K562 (cell line): ENCODE measurements at regions not wholly inside any gene's neighbourhood (a gene's known extent, or its start where the extent isn't known, plus 50 kb on each side); places are given as distances from the start of the nearest gene placed in this dataset.

Experiments used
- ATAC-seq: fragments of 200-7000 bp; cut with Tn5 transposase; 3 replicates; pipeline ENCODE4 v1.9.1; 2020; ENCODE audit warnings: moderate library complexity
- BruUV-seq: library from RNA; stranded (reverse); fragments of 400-500 nt; replicated peaks from 2 replicates; lab custom pipeline; 2021; lab: Mats Ljungman, UMichigan
- CTCF ChIA-PET: fragments of 300-600 bp; formaldehyde crosslinking; extraction: SDS; loops from one replicate; lab custom pipeline; 2021; ENCODE audit warnings: low intra/inter-chr PET ratio; lab: Yijun Ruan, JAX
- POLR2A ChIA-PET: fragments of 300-600, 350-650 bp; sonication (Branson Sonifier 250); formaldehyde crosslinking; extraction: SDS; loops from one replicate; lab custom pipeline; 2021; ENCODE audit warnings: antibody characterized with exemption, inconsistent platforms; lab: Yijun Ruan, JAX
- DNase-seq, 4 experiments: peaks; one replicate each; pipeline versions ENCODE4 v3.0.0 to v3.0.0-alpha.2; 2011 to 2018; ENCODE audit warnings: low spot score in 3 of 4, mixed read lengths in 3 of 4; ENCODE audit errors: extremely low read depth in 1 of 4
- FAIRE-seq: peaks from 2 replicates; lab custom pipeline; 2011; peaks lifted over from hg19 to GRCh38; lab: Jason Lieb, UNC
- H2AFZ ChIP-seq: 2 replicates; pipeline ENCODE4 v1.6.0; 2011; ENCODE audit warnings: low read depth, low read length, control low read depth, inconsistent platforms
- H3K27ac ChIP-seq: fragments of 200-600 bp; 3 replicates; pipeline ENCODE4 v1.8.0; 2011; ENCODE audit warnings: low read depth, mild to moderate bottlenecking, control low read depth, inconsistent platforms, low read length, moderate library complexity, mixed read lengths; ENCODE audit errors: extremely low read depth
- H3K27me3 ChIP-seq, 2 experiments: fragments of 300-600 bp in 1 of 2; 2 replicates in 1 of 2; 3 replicates in 1 of 2; pipeline versions ENCODE4 v1.6.0 to v1.8.0; 2011; ENCODE audit warnings: inconsistent platforms in 2 of 2, low read length in 2 of 2, mild to moderate bottlenecking in 1 of 2, mixed read lengths in 1 of 2, moderate library complexity in 1 of 2; ENCODE audit not compliant: control insufficient read depth in 2 of 2, insufficient read depth in 2 of 2
- H3K36me3 ChIP-seq: fragments of 300-600 bp; 3 replicates; pipeline ENCODE4 v1.8.0; 2011; ENCODE audit warnings: mild to moderate bottlenecking, low read length, inconsistent platforms; ENCODE audit not compliant: control insufficient read depth, insufficient read depth
- H3K4me1 ChIP-seq, 2 experiments: fragments of 200-600 bp in 1 of 2; replicated peaks in 1 of 2; 2 replicates in 1 of 2; 3 replicates in 1 of 2; pipeline versions ENCODE4 v1.5.1 to v1.8.0; 2011; ENCODE audit warnings: inconsistent platforms in 2 of 2, low read length in 2 of 2, mild to moderate bottlenecking in 1 of 2, mixed read lengths in 1 of 2, moderate library complexity in 1 of 2; ENCODE audit not compliant: control insufficient read depth in 2 of 2, insufficient read depth in 2 of 2
- H3K4me2 ChIP-seq: 2 replicates; pipeline ENCODE4 v1.6.1; 2011; ENCODE audit warnings: low read length, control low read depth, inconsistent platforms, mixed read lengths; ENCODE audit not compliant: insufficient read depth
- H3K4me3 ChIP-seq: fragments of 200-600 bp; sonication (generic), shearing (Covaris generic); 2 replicates; pipeline ENCODE4 v1.5.1; 2016; ENCODE audit warnings: control low read depth, inconsistent platforms
- H3K79me2 ChIP-seq: fragments of 200-600 bp; 3 replicates; pipeline ENCODE4 v1.8.0; 2011; ENCODE audit warnings: low read length, inconsistent platforms; ENCODE audit not compliant: control insufficient read depth, insufficient read depth
- H3K9ac ChIP-seq, 2 experiments: 2 replicates each; pipeline versions ENCODE4 v1.6.0 to v1.6.1; 2011; ENCODE audit warnings: low read depth in 2 of 2, low read length in 2 of 2, control low read depth in 1 of 2, inconsistent platforms in 1 of 2, mild to moderate bottlenecking in 1 of 2, mixed read lengths in 1 of 2; ENCODE audit not compliant: insufficient read depth in 1 of 2
- H3K9me1 ChIP-seq: one replicate; pipeline ENCODE4 v1.6.0; 2011; ENCODE audit warnings: inconsistent platforms, mild to moderate bottlenecking, low read length, moderate library complexity; ENCODE audit not compliant: control insufficient read depth, insufficient read depth
- H3K9me3 ChIP-seq: replicated peaks from 2 replicates; pipeline ENCODE4 v1.5.1; 2011; ENCODE audit warnings: low read depth, low read length, inconsistent platforms; ENCODE audit not compliant: control insufficient read depth, insufficient read depth
- H4K20me1 ChIP-seq: replicated peaks from 2 replicates; pipeline ENCODE4 v1.6.1; 2011; ENCODE audit warnings: low read length, inconsistent platforms, mixed read lengths; ENCODE audit not compliant: control insufficient read depth, insufficient read depth
- ASH1L ChIP-seq: fragments of 450-650 bp; IDR thresholded peaks from 2 replicates; pipeline ENCODE4 v1.6.1; 2018; ENCODE audit warnings: borderline replicate concordance, mild to moderate bottlenecking, low read depth; ENCODE audit not compliant: partially characterized antibody
- CREM ChIP-seq: IDR thresholded peaks from 2 replicates; pipeline ENCODE4 v1.6.1; 2014; ENCODE audit warnings: antibody characterized with exemption, low read depth
- NR2C1 ChIP-seq, 2 experiments: fragments of 450-650 bp; IDR thresholded peaks; 2 replicates each; pipeline ENCODE4 v1.6.1; 2017; ENCODE audit warnings: mild to moderate bottlenecking in 2 of 2, antibody characterized with exemption in 1 of 2, inconsistent platforms in 1 of 2, missing compliant biosample characterization in 1 of 2, missing genetic modification characterization in 1 of 2
- POLR2AphosphoS5 ChIP-seq: IDR thresholded peaks from 2 replicates; pipeline ENCODE4 v1.6.1; 2011; ENCODE audit warnings: mild to moderate bottlenecking, low read depth, low read length, moderate library complexity; ENCODE audit not compliant: control insufficient read depth, insufficient read depth
- SMAD3 ChIP-seq: fragments of 450-650 bp; formaldehyde crosslinking; conservative IDR thresholded peaks from 2 replicates; pipeline ENCODE4 v1.4.0; 2020; ENCODE audit warnings: mild to moderate bottlenecking
- TCFL5 ChIP-seq: fragments of 250-450 bp; sonication (Bioruptor Pico); conservative IDR thresholded peaks from 2 replicates; pipeline ENCODE4 v1.6.1; 2021; ENCODE audit warnings: mild to moderate bottlenecking, moderate library complexity, matching md5 sums
- ZNF253 ChIP-seq: fragments of 250-450 bp; sonication (Bioruptor Pico); conservative IDR thresholded peaks from 2 replicates; pipeline ENCODE4 v1.6.1; 2021; ENCODE audit warnings: mild to moderate bottlenecking
- ZNF311 ChIP-seq: fragments of 250-450 bp; sonication (Bioruptor Pico); IDR thresholded peaks from 2 replicates; pipeline ENCODE4 v1.4.0; 2020; ENCODE audit warnings: mild to moderate bottlenecking, moderate library complexity
- ZNF408 ChIP-seq: fragments of 250-450 bp; sonication (Bioruptor Pico); IDR thresholded peaks from 2 replicates; pipeline ENCODE4 v1.4.0; 2020; ENCODE audit warnings: low read depth, mild to moderate bottlenecking, moderate library complexity
- in situ Hi-C: fragments of 300-500 bp; cut with MboI; formaldehyde crosslinking; loops from 4 replicates; pipeline ENCODE4 v1.15.0; 2018; ENCODE audit warnings: inconsistent platforms, mixed read lengths
- intact Hi-C: fragments of 100-400 bp; cut with micrococcal nuclease; formaldehyde crosslinking; loops from 2 replicates; pipeline ENCODE4 v1.14.2; 2022
- TF ChIP-seq, protein P1 (sequence below), 2 experiments: IDR thresholded peaks; 2 replicates each; pipeline ENCODE4 v1.6.1; 2011; ENCODE audit warnings: borderline replicate concordance in 1 of 2, control low read depth in 1 of 2, low read depth in 1 of 2, low read length in 1 of 2, mild to moderate bottlenecking in 1 of 2, mixed read lengths in 1 of 2, moderate library complexity in 1 of 2; ENCODE audit not compliant: insufficient read depth in 1 of 2, insufficient read length in 1 of 2, poor library complexity in 1 of 2, severe bottlenecking in 1 of 2; ENCODE audit errors: extremely low read depth in 1 of 2
- TF ChIP-seq, protein P2 (sequence below): fragments of 450-650 bp; IDR thresholded peaks from 2 replicates; pipeline ENCODE4 v1.6.1; 2017; ENCODE audit warnings: mild to moderate bottlenecking, moderate library complexity
- TF ChIP-seq, protein P3 (sequence below): fragments of 450-650 bp; formaldehyde crosslinking; IDR thresholded peaks from 2 replicates; pipeline ENCODE4 v1.4.0; 2022; ENCODE audit warnings: missing genetic modification characterization
- TF ChIP-seq, protein P4 (sequence below): fragments of 200-400 bp; formaldehyde crosslinking; IDR thresholded peaks from 2 replicates; pipeline ENCODE4 v1.6.1; 2017; ENCODE audit warnings: mild to moderate bottlenecking, low read depth, low read length, moderate library complexity

DNA sequence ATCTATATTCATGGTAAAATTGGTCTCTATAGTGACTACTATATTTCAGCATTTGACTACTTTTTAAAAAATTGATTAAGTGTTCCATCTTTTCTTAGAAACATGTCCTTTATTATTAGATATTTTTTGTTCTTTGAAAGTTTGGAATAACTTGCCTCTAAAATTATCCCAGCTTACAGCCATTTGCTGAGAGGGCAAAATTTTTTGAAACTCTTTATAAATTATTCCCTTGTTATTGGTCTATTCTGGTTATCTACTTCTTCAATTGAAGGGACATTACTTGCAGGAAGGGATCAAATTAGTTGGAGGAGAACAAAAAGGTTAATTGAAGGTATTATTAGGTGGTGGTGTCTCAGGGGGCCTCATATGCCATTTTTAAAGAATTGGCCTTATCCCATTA, 184.1 kb downstream of the TTC6 start:
- H3K4me3 ChIP-seq, result no peak overlapping the region
- H4K20me1 ChIP-seq, result no peaks in the 10 kb centered on the region
- no peaks in the 10 kb centered on the region for H3K79me2 ChIP-seq
- FAIRE-seq (no peak), ATAC-seq (no peak)
- no peaks in the 10 kb centered on the region for H3K9me3 ChIP-seq
- no peaks in the 10 kb centered on the region for H3K4me1 ChIP-seq
- H3K4me2 ChIP-seq, result no peak overlapping the region
- CTCF ChIA-PET, result no interaction called here
- TF ChIP-seq, protein P1, sequence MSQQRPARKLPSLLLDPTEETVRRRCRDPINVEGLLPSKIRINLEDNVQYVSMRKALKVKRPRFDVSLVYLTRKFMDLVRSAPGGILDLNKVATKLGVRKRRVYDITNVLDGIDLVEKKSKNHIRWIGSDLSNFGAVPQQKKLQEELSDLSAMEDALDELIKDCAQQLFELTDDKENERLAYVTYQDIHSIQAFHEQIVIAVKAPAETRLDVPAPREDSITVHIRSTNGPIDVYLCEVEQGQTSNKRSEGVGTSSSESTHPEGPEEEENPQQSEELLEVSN (IDR thresholded peaks at IDR 0.05; ENCODE audit: borderline replicate concordance in 1 of 2, extremely low read depth in 1 of 2, insufficient read depth in 1 of 2, insufficient read length in 1 of 2, low read depth in 1 of 2, low read length in 1 of 2, poor library complexity in 1 of 2, severe bottlenecking in 1 of 2), result no peak
- TF ChIP-seq SMAD3 (CRISPR knock-in tag) (no peak), ZNF311 (no peak), POLR2AphosphoS5 (no peak), ZNF253 (CRISPR knock-in tag) (no peak), CREM (no peak), TCFL5 (no peak), NR2C1 (IDR thresholded peaks at IDR 0.05) (no peak), NR2C1 (tag; IDR thresholded peaks at IDR 0.05) (no peak), ASH1L (no peak), ZNF408 (CRISPR knock-in tag) (no peak)
- TF ChIP-seq, protein P2, sequence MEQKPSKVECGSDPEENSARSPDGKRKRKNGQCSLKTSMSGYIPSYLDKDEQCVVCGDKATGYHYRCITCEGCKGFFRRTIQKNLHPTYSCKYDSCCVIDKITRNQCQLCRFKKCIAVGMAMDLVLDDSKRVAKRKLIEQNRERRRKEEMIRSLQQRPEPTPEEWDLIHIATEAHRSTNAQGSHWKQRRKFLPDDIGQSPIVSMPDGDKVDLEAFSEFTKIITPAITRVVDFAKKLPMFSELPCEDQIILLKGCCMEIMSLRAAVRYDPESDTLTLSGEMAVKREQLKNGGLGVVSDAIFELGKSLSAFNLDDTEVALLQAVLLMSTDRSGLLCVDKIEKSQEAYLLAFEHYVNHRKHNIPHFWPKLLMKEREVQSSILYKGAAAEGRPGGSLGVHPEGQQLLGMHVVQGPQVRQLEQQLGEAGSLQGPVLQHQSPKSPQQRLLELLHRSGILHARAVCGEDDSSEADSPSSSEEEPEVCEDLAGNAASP, result no peak
- TF ChIP-seq, protein P3, sequence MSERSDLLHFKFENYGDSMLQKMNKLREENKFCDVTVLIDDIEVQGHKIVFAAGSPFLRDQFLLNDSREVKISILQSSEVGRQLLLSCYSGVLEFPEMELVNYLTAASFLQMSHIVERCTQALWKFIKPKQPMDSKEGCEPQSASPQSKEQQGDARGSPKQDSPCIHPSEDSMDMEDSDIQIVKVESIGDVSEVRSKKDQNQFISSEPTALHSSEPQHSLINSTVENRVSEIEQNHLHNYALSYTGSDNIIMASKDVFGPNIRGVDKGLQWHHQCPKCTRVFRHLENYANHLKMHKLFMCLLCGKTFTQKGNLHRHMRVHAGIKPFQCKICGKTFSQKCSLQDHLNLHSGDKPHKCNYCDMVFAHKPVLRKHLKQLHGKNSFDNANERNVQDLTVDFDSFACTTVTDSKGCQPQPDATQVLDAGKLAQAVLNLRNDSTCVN (CRISPR knock-in tag), result no peak
- TF ChIP-seq, protein P4, sequence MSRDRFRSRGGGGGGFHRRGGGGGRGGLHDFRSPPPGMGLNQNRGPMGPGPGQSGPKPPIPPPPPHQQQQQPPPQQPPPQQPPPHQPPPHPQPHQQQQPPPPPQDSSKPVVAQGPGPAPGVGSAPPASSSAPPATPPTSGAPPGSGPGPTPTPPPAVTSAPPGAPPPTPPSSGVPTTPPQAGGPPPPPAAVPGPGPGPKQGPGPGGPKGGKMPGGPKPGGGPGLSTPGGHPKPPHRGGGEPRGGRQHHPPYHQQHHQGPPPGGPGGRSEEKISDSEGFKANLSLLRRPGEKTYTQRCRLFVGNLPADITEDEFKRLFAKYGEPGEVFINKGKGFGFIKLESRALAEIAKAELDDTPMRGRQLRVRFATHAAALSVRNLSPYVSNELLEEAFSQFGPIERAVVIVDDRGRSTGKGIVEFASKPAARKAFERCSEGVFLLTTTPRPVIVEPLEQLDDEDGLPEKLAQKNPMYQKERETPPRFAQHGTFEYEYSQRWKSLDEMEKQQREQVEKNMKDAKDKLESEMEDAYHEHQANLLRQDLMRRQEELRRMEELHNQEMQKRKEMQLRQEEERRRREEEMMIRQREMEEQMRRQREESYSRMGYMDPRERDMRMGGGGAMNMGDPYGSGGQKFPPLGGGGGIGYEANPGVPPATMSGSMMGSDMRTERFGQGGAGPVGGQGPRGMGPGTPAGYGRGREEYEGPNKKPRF, result no peak
- TF ChIP-seq, all 486 proteins: peak for 0
- POLR2A ChIA-PET, result no interaction called here
- in situ Hi-C loops (no loop called here), intact Hi-C loops (no loop called here)
- Histone ChIP-seq H3K27me3 (no peaks in the 10 kb centered on the region), H3K36me3 (no peaks in the 10 kb centered on the region), H2AFZ (no peak overlapping the region), H3K9me1 (no peaks in the 10 kb centered on the region), H3K27ac (no peak overlapping the region), H3K9ac (no peak overlapping the region)
- DNase-seq, result no peak
- no TSS peak for BruUV-seq
